Retinal pigment epithelial cell (primary cell): ENCODE measurements at regions not wholly inside any gene's neighbourhood (a gene's known extent, or its start where the extent isn't known, plus 50 kb on each side); places are given as distances from the start of the nearest gene placed in this dataset.
A peak's percentile ranks its signal among the peaks of the same experiment; 100 is the strongest.

Experiments used
- DNase-seq: peaks from one replicate; pipeline ENCODE4 v3.0.0-alpha.2; 2010; ENCODE audit warnings: low read depth
- H3K4me3 ChIP-seq: 2 replicates; pipeline ENCODE4 v1.5.1; 2011; ENCODE audit warnings: mild to moderate bottlenecking, low read length, control low read depth, moderate library complexity
- CTCF ChIP-seq: conservative IDR thresholded peaks from 2 replicates; pipeline ENCODE4 v1.5.1; 2011; ENCODE audit warnings: low read depth, low read length, control low read depth, inconsistent platforms

- no peak overlapping the region for H3K4me3 ChIP-seq
- DNase-seq = no peak
- TF ChIP-seq CTCF = no peak
These were observed 483.7 kb upstream of the SGO1 start for GRCh38 chr3:20669675-20670074.

DNA sequence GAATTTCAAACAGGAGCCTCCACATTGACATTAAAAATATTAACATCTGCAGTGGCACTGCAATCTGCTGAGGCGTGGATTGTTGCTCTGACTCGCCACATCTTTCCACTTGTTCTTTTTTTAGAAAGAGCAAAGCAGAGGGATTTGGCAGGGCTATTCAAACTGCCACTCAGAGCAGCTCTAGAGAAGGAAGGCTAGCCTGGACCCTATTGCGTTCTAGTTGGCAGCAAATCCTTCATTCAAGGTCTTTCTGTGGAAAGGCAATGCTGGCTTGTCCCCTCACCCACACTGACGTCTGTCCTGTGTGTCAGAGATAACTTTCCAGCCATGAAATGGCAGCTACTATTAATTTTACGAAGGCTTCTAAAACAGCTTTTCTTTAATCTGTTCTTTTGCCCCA, 483.2 kb upstream of the SGO1 start:
- DNase-seq = no peak
- TF ChIP-seq CTCF = no peak
- no peak overlapping the region for H3K4me3 ChIP-seq

DNA sequence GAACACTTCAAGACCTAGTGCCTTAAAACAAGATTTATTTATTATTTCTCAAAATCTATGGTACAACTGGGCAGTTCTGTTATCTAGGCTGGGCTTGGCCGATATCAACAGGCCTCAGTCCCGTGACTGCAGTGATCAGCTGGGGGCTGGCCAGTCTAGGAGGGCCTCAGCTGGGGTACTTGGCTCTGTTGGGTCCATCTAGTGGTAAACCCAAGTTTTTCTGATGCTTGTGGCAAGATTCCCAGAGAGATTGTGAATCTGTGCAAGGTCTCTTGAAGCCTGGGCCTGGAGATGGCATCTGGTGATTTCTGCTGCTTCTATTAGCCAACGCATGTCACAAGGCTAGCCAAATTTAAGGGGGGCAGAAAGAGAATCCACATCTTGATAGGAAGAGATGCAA, 482.4 kb upstream of the SGO1 start:
- peak; percentile 20 for TF ChIP-seq CTCF
- no peak for DNase-seq
- H3K4me3 ChIP-seq = no peak overlapping the region

GRCh38 chr3:20666091-20666490, 480.1 kb upstream of the SGO1 start:
- no peak for TF ChIP-seq CTCF
- DNase-seq = no peak
- H3K4me3 ChIP-seq = no peak overlapping the region

GRCh38 chr3:20658491-20658890, 472.5 kb upstream of the SGO1 start:
- no peak overlapping the region for H3K4me3 ChIP-seq
- no peak for DNase-seq
- no peak for TF ChIP-seq CTCF

DNA sequence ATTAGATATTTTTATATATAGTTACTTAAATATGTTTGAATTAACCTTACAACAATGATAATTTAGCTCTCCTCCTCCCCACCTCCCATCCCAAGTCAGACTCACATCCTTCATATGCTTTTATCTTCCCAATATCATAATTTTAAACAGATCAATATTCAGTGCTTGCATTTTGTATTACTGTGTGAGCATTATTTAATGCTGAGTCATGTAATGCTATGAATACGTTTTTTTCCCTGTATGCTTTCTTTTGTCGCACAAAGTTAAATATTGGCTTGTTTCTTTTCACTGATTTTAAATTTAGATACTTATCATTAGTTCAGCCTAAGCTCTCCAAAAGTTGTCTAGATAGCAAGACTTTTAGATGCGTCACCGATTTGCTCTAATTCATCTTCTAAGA, 471.6 kb upstream of the SGO1 start:
- no peak for TF ChIP-seq CTCF

GRCh38 chr3:20652231-20652986, 466.4 kb upstream of the SGO1 start:
- TF ChIP-seq CTCF = no peak
- no peak for DNase-seq
- no peak overlapping the region for H3K4me3 ChIP-seq

More for the DNA sequence above, 471.6 kb upstream of the SGO1 start:
- H3K4me3 ChIP-seq = no peak overlapping the region
- no peak for DNase-seq
